Natural killer cell (primary cell): ENCODE measurements at regions not wholly inside any gene's neighbourhood (a gene's known extent, or its start where the extent isn't known, plus 50 kb on each side); places are given as distances from the start of the nearest gene placed in this dataset.

ENCODE experiments used
- ATAC-seq, 3 donors: fragments of 150-1000 bp in 2 of 3; fragments of 200-7000 bp in 1 of 3; cut with Tn5 transposase; 1 replicate in 1 of 3; 2 replicates in 2 of 3; pipeline ENCODE4 v1.10.0; 2021; ENCODE audit warnings: mild to moderate bottlenecking in 2 of 3, moderate library complexity in 2 of 3
- DNase-seq, 2 donors: peaks; one replicate each; pipeline versions ENCODE4 v3.0.0 to v3.0.0-alpha.2; 2013 to 2021; ENCODE audit warnings: mixed read lengths in 1 of 2
- H3K27ac ChIP-seq: one replicate; pipeline ENCODE4 v1.5.1; 2013; ENCODE audit warnings: mild to moderate bottlenecking, low read length
- H3K27me3 ChIP-seq: one replicate; pipeline ENCODE4 v1.6.1; 2013; ENCODE audit warnings: low read length; ENCODE audit not compliant: control insufficient read depth, insufficient read depth
- H3K36me3 ChIP-seq: one replicate; pipeline ENCODE4 v1.6.1; 2013; ENCODE audit warnings: low read length; ENCODE audit not compliant: control insufficient read depth, insufficient read depth
- H3K4me1 ChIP-seq: one replicate; pipeline ENCODE4 v1.6.1; 2013; ENCODE audit warnings: low read length; ENCODE audit not compliant: control insufficient read depth, insufficient read depth
- H3K4me3 ChIP-seq: one replicate; pipeline ENCODE4 v1.5.1; 2013; ENCODE audit warnings: low read length
- H3K9me3 ChIP-seq: one replicate; pipeline ENCODE4 v1.6.1; 2013; ENCODE audit warnings: low read length; ENCODE audit not compliant: control insufficient read depth, insufficient read depth
- H3K27ac Mint-ChIP-seq, 2 donors: one replicate each; pipeline ENCODE4 v1.8.0; 2022; ENCODE audit warnings: mild to moderate bottlenecking in 2 of 2, mixed read lengths in 2 of 2, moderate library complexity in 1 of 2
- H3K27me3 Mint-ChIP-seq, 2 donors: one replicate each; pipeline ENCODE4 v1.8.0; 2022; ENCODE audit warnings: low read depth in 2 of 2, mixed read lengths in 2 of 2
- H3K36me3 Mint-ChIP-seq: one replicate; pipeline ENCODE4 v1.8.0; 2022; ENCODE audit warnings: mixed read lengths
- H3K4me1 Mint-ChIP-seq, 2 donors: one replicate each; pipeline ENCODE4 v1.8.0; 2022; ENCODE audit warnings: mixed read lengths in 2 of 2
- H3K4me3 Mint-ChIP-seq: one replicate; pipeline ENCODE4 v1.8.0; 2022; ENCODE audit warnings: mild to moderate bottlenecking, moderate library complexity, mixed read lengths
- H3K9me3 Mint-ChIP-seq, 2 donors: one replicate each; pipeline ENCODE4 v1.8.0; 2022; ENCODE audit warnings: mixed read lengths in 2 of 2
- WGBS: methylation state at CpG from one replicate; pipeline ENCODE4 v1.1.7; 2013; ENCODE audit warnings: missing lambda C conversion rate; ENCODE audit not compliant: insufficient coverage; 5-methylcytosine and 5-hydroxymethylcytosine counted together
- intact Hi-C: fragments of 100-400 bp; cut with micrococcal nuclease; formaldehyde crosslinking; loops from one replicate; pipeline ENCODE4 v1.14.2; 2022
- TF ChIP-seq, protein P1 (sequence below): fragments of 200-600 bp; IDR thresholded peaks from one replicate; pipeline ENCODE4 v1.8.0; 2022; ENCODE audit warnings: antibody characterized with exemption

GRCh38 chr1:59163268-59164092 is 133.4 kb upstream of the FGGY start:
- TF ChIP-seq, protein P1, sequence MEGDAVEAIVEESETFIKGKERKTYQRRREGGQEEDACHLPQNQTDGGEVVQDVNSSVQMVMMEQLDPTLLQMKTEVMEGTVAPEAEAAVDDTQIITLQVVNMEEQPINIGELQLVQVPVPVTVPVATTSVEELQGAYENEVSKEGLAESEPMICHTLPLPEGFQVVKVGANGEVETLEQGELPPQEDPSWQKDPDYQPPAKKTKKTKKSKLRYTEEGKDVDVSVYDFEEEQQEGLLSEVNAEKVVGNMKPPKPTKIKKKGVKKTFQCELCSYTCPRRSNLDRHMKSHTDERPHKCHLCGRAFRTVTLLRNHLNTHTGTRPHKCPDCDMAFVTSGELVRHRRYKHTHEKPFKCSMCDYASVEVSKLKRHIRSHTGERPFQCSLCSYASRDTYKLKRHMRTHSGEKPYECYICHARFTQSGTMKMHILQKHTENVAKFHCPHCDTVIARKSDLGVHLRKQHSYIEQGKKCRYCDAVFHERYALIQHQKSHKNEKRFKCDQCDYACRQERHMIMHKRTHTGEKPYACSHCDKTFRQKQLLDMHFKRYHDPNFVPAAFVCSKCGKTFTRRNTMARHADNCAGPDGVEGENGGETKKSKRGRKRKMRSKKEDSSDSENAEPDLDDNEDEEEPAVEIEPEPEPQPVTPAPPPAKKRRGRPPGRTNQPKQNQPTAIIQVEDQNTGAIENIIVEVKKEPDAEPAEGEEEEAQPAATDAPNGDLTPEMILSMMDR: no peak
- peaks cover 0 to 2% of the 10 kb centered on the region in 2 donors for H3K9me3 Mint-ChIP-seq
- Histone ChIP-seq H3K9me3 (no peaks in the 10 kb centered on the region), H3K4me1 (no peaks in the 10 kb centered on the region), H3K36me3 (no peaks in the 10 kb centered on the region), H3K27me3 (no peaks in the 10 kb centered on the region), H3K4me3 (no peak overlapping the region), H3K27ac (no peak overlapping the region)
- intact Hi-C loops: no loop called here
- no peak overlapping the region for H3K4me3 Mint-ChIP-seq
- H3K36me3 Mint-ChIP-seq: peaks cover 28% of the 10 kb centered on the region
- no peak for DNase-seq
- 56% methylated on average over 5 of the region's 6 CpGs for WGBS
- no peaks in the 10 kb centered on the region for H3K4me1 Mint-ChIP-seq
- H3K27me3 Mint-ChIP-seq: peaks cover 11 to 49% of the 10 kb centered on the region in 2 donors
- no peak overlapping the region for H3K27ac Mint-ChIP-seq
- no peak for ATAC-seq

GRCh38 chr1:59164371-59164770 is 132.5 kb upstream of the FGGY start:
- peaks cover 28% of the 10 kb centered on the region for H3K36me3 Mint-ChIP-seq
- intact Hi-C loops: no loop called here
- H3K27me3 ChIP-seq: no peaks in the 10 kb centered on the region
- DNase-seq (no peak), ATAC-seq (no peak)
- TF ChIP-seq, protein P1: no peak
- H3K9me3 ChIP-seq: no peaks in the 10 kb centered on the region
- WGBS: 71% methylated on average over 1 of the region's 3 CpGs
- no peak overlapping the region for H3K27ac Mint-ChIP-seq
- no peaks in the 10 kb centered on the region for H3K4me1 ChIP-seq
- H3K4me3 Mint-ChIP-seq: no peak overlapping the region
- H3K36me3 ChIP-seq: no peaks in the 10 kb centered on the region
- H3K9me3 Mint-ChIP-seq: no peaks in the 10 kb centered on the region
- no peak overlapping the region for H3K27ac ChIP-seq
- no peak overlapping the region for H3K4me3 ChIP-seq
- H3K4me1 Mint-ChIP-seq: no peaks in the 10 kb centered on the region
- peaks cover 11 to 51% of the 10 kb centered on the region in 2 donors for H3K27me3 Mint-ChIP-seq

DNA sequence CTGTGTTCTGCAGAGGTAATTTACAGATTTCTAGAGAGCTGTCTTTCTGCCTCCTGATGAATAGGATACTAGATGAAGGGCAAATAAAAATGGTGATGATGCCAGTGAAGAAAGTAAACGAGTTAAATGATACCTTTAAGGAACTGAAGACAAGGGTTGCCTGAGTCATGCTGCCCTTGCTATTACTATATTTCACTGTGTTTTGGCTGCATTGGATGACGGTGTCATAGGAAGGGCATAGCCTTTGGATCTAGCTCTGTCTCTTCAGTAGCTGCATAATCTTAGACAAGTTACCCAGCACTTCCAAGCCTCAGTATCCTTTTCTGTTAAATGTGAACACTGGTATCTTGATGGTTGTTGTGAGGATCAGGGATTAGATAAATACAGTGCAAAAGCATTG is 131.5 kb upstream of the FGGY start:
- Mint-ChIP-seq H3K27me3 (peaks cover 17 to 51% of the 10 kb centered on the region in 2 donors), H3K4me1 (no peaks in the 10 kb centered on the region), H3K4me3 (no peak overlapping the region), H3K36me3 (peaks cover 28% of the 10 kb centered on the region), H3K9me3 (no peaks in the 10 kb centered on the region), H3K27ac (no peak overlapping the region)
- intact Hi-C loops: no loop called here
- Histone ChIP-seq H3K36me3 (no peaks in the 10 kb centered on the region), H3K4me3 (no peak overlapping the region), H3K27me3 (no peaks in the 10 kb centered on the region), H3K9me3 (no peaks in the 10 kb centered on the region), H3K27ac (no peak overlapping the region), H3K4me1 (no peaks in the 10 kb centered on the region)
- TF ChIP-seq, protein P1: no peak
- 40% methylated on average over 2 of the region's 2 CpGs for WGBS
- ATAC-seq (no peak), DNase-seq (no peak)

DNA sequence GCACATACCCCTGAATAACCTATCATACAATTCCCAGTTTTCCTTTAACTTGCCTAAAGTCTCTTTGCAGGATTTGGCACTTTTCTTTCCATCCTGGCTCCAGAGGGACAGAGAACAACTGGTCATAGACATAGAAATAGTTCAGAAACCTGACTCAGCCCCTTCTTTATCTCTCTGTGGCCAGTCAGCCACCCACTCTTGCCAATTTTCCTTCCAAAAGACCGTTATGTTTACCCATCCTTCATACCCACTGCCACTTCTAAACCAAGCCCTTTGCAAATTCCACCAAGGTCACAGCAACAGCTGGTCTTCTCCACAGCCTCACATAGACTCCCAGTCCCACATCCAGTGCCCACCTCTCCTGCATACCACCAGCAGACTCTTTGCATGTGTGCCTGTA is 127.2 kb upstream of the FGGY start:
- H3K27me3 Mint-ChIP-seq: peaks cover 18 to 40% of the 10 kb centered on the region in 2 donors
- intact Hi-C loops: no loop called here
- 70% methylated on average over 1 of the region's 1 CpG for WGBS

More for the DNA sequence above, 127.2 kb upstream of the FGGY start:
- no peaks in the 10 kb centered on the region for H3K27me3 ChIP-seq
- no peaks in the 10 kb centered on the region for H3K9me3 ChIP-seq
- no peaks in the 10 kb centered on the region for H3K36me3 ChIP-seq
- H3K27ac Mint-ChIP-seq: no peak overlapping the region
- H3K36me3 Mint-ChIP-seq: peaks cover 24% of the 10 kb centered on the region
- no peak overlapping the region for H3K4me3 ChIP-seq
- no peak overlapping the region for H3K4me3 Mint-ChIP-seq
- no peak overlapping the region for H3K27ac ChIP-seq
- H3K4me1 Mint-ChIP-seq: no peaks in the 10 kb centered on the region
- ATAC-seq (no peak), DNase-seq (no peak)
- no peaks in the 10 kb centered on the region for H3K4me1 ChIP-seq
- TF ChIP-seq, protein P1: no peak
- no peaks in the 10 kb centered on the region for H3K9me3 Mint-ChIP-seq
